Keratinocyte (primary cell): ENCODE measurements at regions not wholly inside any gene's neighbourhood (a gene's known extent, or its start where the extent isn't known, plus 50 kb on each side); places are given as distances from the start of the nearest gene placed in this dataset.

Experiments used
- DNase-seq: peaks from one replicate; pipeline ENCODE4 v3.0.0-alpha.2; 2011; ENCODE audit warnings: low read depth, missing footprints, low spot score
- FAIRE-seq: peaks from 2 replicates; lab custom pipeline; 2011; peaks lifted over from hg19 to GRCh38; lab: Jason Lieb, UNC
- H2AFZ ChIP-seq: 2 replicates; pipeline ENCODE4 v1.6.0; 2012; ENCODE audit warnings: low read length, control low read depth, inconsistent platforms; ENCODE audit not compliant: control insufficient read depth
- H3K27ac ChIP-seq: 2 replicates; pipeline ENCODE4 v1.5.1; 2011; ENCODE audit warnings: low read length; ENCODE audit not compliant: control insufficient read depth, insufficient read depth
- H3K27me3 ChIP-seq: 3 replicates; pipeline ENCODE4 v1.6.0; 2011; ENCODE audit warnings: low read length; ENCODE audit not compliant: control insufficient read depth, insufficient read depth; ENCODE audit errors: extremely low read depth
- H3K36me3 ChIP-seq, 2 experiments: 2 replicates in 1 of 2; 3 replicates in 1 of 2; pipeline ENCODE4 v1.5.1; 2011; ENCODE audit warnings: low read length in 2 of 2, mild to moderate bottlenecking in 1 of 2; ENCODE audit not compliant: control insufficient read depth in 2 of 2, insufficient read depth in 2 of 2; ENCODE audit errors: extremely low read depth in 1 of 2
- H3K4me1 ChIP-seq: 3 replicates; pipeline ENCODE4 v1.5.1; 2011; ENCODE audit warnings: low read length; ENCODE audit not compliant: control insufficient read depth, insufficient read depth; ENCODE audit errors: extremely low read depth
- H3K4me2 ChIP-seq: 3 replicates; pipeline ENCODE4 v1.6.0; 2011; ENCODE audit warnings: low read depth, low read length; ENCODE audit not compliant: control insufficient read depth, insufficient read depth; ENCODE audit errors: extremely low read depth
- H3K4me3 ChIP-seq, 3 experiments: fragments of 200-600 bp in 1 of 3; sonication (generic) in 1 of 3; 2 replicates in 2 of 3; 3 replicates in 1 of 3; pipeline ENCODE4 v1.5.1; 2011 to 2016; ENCODE audit warnings: low read length in 3 of 3, mild to moderate bottlenecking in 3 of 3, control low read depth in 2 of 3, inconsistent platforms in 1 of 3, low read depth in 1 of 3, mixed read lengths in 1 of 3, mixed run types in 1 of 3, moderate library complexity in 1 of 3; ENCODE audit not compliant: control insufficient read depth in 2 of 3, insufficient read depth in 2 of 3; ENCODE audit errors: extremely low read depth in 1 of 3
- H3K79me2 ChIP-seq: 2 replicates; pipeline ENCODE4 v1.6.0; 2012; ENCODE audit warnings: low read length; ENCODE audit not compliant: control insufficient read depth, insufficient read depth
- H3K9ac ChIP-seq: 3 replicates; pipeline ENCODE4 v1.6.0; 2011; ENCODE audit warnings: low read length; ENCODE audit not compliant: control insufficient read depth, insufficient read depth; ENCODE audit errors: extremely low read depth
- H3K9me1 ChIP-seq: 3 replicates; pipeline ENCODE4 v1.6.0; 2011; ENCODE audit warnings: low read length; ENCODE audit not compliant: control insufficient read depth, insufficient read depth; ENCODE audit errors: extremely low read depth
- H3K9me3 ChIP-seq: 2 replicates; pipeline ENCODE4 v1.5.1; 2012; ENCODE audit warnings: low read depth, low read length; ENCODE audit not compliant: control insufficient read depth
- H4K20me1 ChIP-seq: 3 replicates; pipeline ENCODE4 v1.6.0; 2011; ENCODE audit warnings: low read length; ENCODE audit not compliant: control insufficient read depth, insufficient read depth; ENCODE audit errors: extremely low read depth
- CTCF ChIP-seq, 3 experiments: IDR thresholded peaks in 1 of 3; conservative IDR thresholded peaks in 1 of 3; optimal IDR thresholded peaks in 1 of 3; 2 replicates in 2 of 3; 3 replicates in 1 of 3; pipeline versions ENCODE3 to v1.5.1; 2011; ENCODE audit warnings: low read length in 3 of 3, mild to moderate bottlenecking in 3 of 3, moderate library complexity in 2 of 3, control low read depth in 1 of 3, inconsistent platforms in 1 of 3; ENCODE audit not compliant: insufficient read depth in 2 of 3; ENCODE audit errors: extremely low read depth in 1 of 3
- EZH2 ChIP-seq: IDR thresholded peaks from one replicate; pipeline ENCODE4 v1.6.1; 2012; ENCODE audit warnings: inconsistent platforms, mild to moderate bottlenecking, low read length, moderate library complexity
- dilution Hi-C: fragments of 300-500 bp; cut with MboI; formaldehyde crosslinking; loops from one replicate; pipeline ENCODE4 v1.7.0; 2020; ENCODE audit warnings: low sequenced_read_pairs; ENCODE audit not compliant: extremely low pct_ligation_motif_present

GRCh38 chr15:46671336-46671735, 1036.5 kb downstream of the SQOR start:
- no peak overlapping the region for H3K9ac ChIP-seq
- no peaks in the 10 kb centered on the region for H3K9me1 ChIP-seq
- no peaks in the 10 kb centered on the region for H3K36me3 ChIP-seq
- no peak overlapping the region for H3K27ac ChIP-seq
- no peak for FAIRE-seq
- no peak for TF ChIP-seq CTCF (optimal IDR thresholded peaks at IDR 0.05 in 1 of 3, IDR thresholded peaks at IDR 0.05 in 1 of 3, conservative IDR thresholded peaks at IDR 0.05 in 1 of 3; ENCODE audit: extremely low read depth in 1 of 3, insufficient read depth in 2 of 3, low read length in 3 of 3)
- TF ChIP-seq EZH2: no peak
- H3K4me3 ChIP-seq: no peak overlapping the region
- no peaks in the 10 kb centered on the region for H3K79me2 ChIP-seq
- no peak overlapping the region for H2AFZ ChIP-seq
- no peak overlapping the region for H3K4me2 ChIP-seq
- dilution Hi-C loops: no loop called here
- H3K4me1 ChIP-seq: no peaks in the 10 kb centered on the region
- H3K27me3 ChIP-seq: no peaks in the 10 kb centered on the region
- H4K20me1 ChIP-seq: no peaks in the 10 kb centered on the region
- DNase-seq: no peak
- no peaks in the 10 kb centered on the region for H3K9me3 ChIP-seq

- Histone ChIP-seq H3K9me1 (no peaks in the 10 kb centered on the region), H3K9me3 (no peaks in the 10 kb centered on the region), H3K27me3 (no peaks in the 10 kb centered on the region), H3K27ac (no peak overlapping the region), H3K4me3 (no peak overlapping the region), H2AFZ (no peak overlapping the region), H3K79me2 (no peaks in the 10 kb centered on the region), H3K9ac (no peak overlapping the region), H3K4me1 (no peaks in the 10 kb centered on the region), H3K4me2 (no peak overlapping the region), H4K20me1 (no peaks in the 10 kb centered on the region), H3K36me3 (no peaks in the 10 kb centered on the region)
- FAIRE-seq (no peak), DNase-seq (no peak)
- dilution Hi-C loops: no loop called here
- TF ChIP-seq EZH2 (no peak), CTCF (optimal IDR thresholded peaks at IDR 0.05 in 1 of 3, IDR thresholded peaks at IDR 0.05 in 1 of 3, conservative IDR thresholded peaks at IDR 0.05 in 1 of 3; ENCODE audit: extremely low read depth in 1 of 3, insufficient read depth in 2 of 3, low read length in 3 of 3) (no peak)
These were observed 1037.2 kb downstream of the SQOR start for GRCh38 chr15:46672041-46672440.
